ENCODE measurements at regions not wholly inside any gene's neighbourhood (a gene's known extent, or its start where the extent isn't known, plus 50 kb on each side); places are given as distances from the start of the nearest gene placed in this dataset.
"Not testable (repeated sequence)": the region's sequence is repeated elsewhere in the genome, so short reads cannot be mapped to it uniquely, and the experiment has no call there.

GRCh38 chr13:64078025-64078424 is 2662.4 kb upstream of the PCDH20 start:
- intact Hi-C loops (cut with DNase I), result no loop called here
- TF ChIP-seq CTCF (IDR thresholded peaks at IDR 0.05), result no peak
- Histone ChIP-seq H3K4me1 (no peaks in the 10 kb centered on the region), H3K27ac (no peak overlapping the region), H3K36me3 (ENCODE audit: insufficient read depth in 1 of 2, low read depth in 1 of 2) (no peaks in the 10 kb centered on the region), H3K27me3 (ENCODE audit: insufficient read depth in 3 of 3, low read length in 2 of 3) (no peaks in the 10 kb centered on the region), H3K9me3 (no peaks in the 10 kb centered on the region), H3K4me3 (no peak overlapping the region)
- 94% methylated on average over 6 of the region's 6 CpGs for WGBS, 3 donors
- DNase-seq (no peak), ATAC-seq (no peak)

- H3K36me3 ChIP-seq (ENCODE audit: insufficient read depth in 1 of 2, low read depth in 1 of 2); intact Hi-C loops (cut with DNase I); H3K4me3 ChIP-seq; H3K9me3 ChIP-seq; H3K27me3 ChIP-seq (ENCODE audit: insufficient read depth in 3 of 3, low read length in 2 of 3); H3K27ac ChIP-seq; H3K4me1 ChIP-seq; ATAC-seq; DNase-seq: not testable (repeated sequence)
- WGBS, 3 donors, result 93 to 95% (median 94%) methylated on average over 31 to 36 of the region's 36 CpGs
These were observed 2661.6 kb upstream of the PCDH20 start for GRCh38 chr13:64077132-64077835.

- Histone ChIP-seq H3K4me1 (no peaks in the 10 kb centered on the region), H3K9me3 (no peaks in the 10 kb centered on the region), H3K27me3 (ENCODE audit: insufficient read depth in 3 of 3, low read length in 2 of 3) (no peaks in the 10 kb centered on the region), H3K4me3 (no peak overlapping the region), H3K36me3 (ENCODE audit: insufficient read depth in 1 of 2, low read depth in 1 of 2) (no peaks in the 10 kb centered on the region), H3K27ac (no peak overlapping the region)
- TF ChIP-seq CTCF (IDR thresholded peaks at IDR 0.05), result no peak
- intact Hi-C loops (cut with DNase I), result no loop called here
- 90 to 92% (median 91%) methylated on average over 13 to 14 of the region's 14 CpGs for WGBS, 3 donors
- ATAC-seq (no peak), DNase-seq (no peak)
These were observed 2660.1 kb upstream of the PCDH20 start for GRCh38 chr13:64075543-64076271.

GRCh38 chr13:64074971-64075474 is 2659.4 kb upstream of the PCDH20 start:
- 72 to 77% (median 73%) methylated on average over 10 to 12 of the region's 12 CpGs for WGBS, 3 donors
- TF ChIP-seq CTCF (IDR thresholded peaks at IDR 0.05), result no peak
- ATAC-seq, result no peak
- Histone ChIP-seq H3K9me3 (no peaks in the 10 kb centered on the region), H3K36me3 (ENCODE audit: insufficient read depth in 1 of 2, low read depth in 1 of 2) (no peaks in the 10 kb centered on the region), H3K4me1 (no peaks in the 10 kb centered on the region), H3K27ac (no peak overlapping the region), H3K4me3 (no peak overlapping the region), H3K27me3 (ENCODE audit: insufficient read depth in 3 of 3, low read length in 2 of 3) (no peaks in the 10 kb centered on the region)
- intact Hi-C loops (cut with DNase I), result no loop called here
- no peak for DNase-seq

- Histone ChIP-seq H3K36me3 (ENCODE audit: insufficient read depth in 1 of 2, low read depth in 1 of 2) (no peaks in the 10 kb centered on the region), H3K4me3 (no peak overlapping the region), H3K27me3 (ENCODE audit: insufficient read depth in 3 of 3, low read length in 2 of 3) (no peaks in the 10 kb centered on the region), H3K9me3 (no peaks in the 10 kb centered on the region), H3K4me1 (no peaks in the 10 kb centered on the region), H3K27ac (no peak overlapping the region)
- DNase-seq, result no peak
- no peak for ATAC-seq
- intact Hi-C loops (cut with DNase I), result no loop called here
- TF ChIP-seq CTCF (IDR thresholded peaks at IDR 0.05), result no peak
These were observed 2657.6 kb upstream of the PCDH20 start for GRCh38 chr13:64073203-64073602.

Data from psoas muscle (tissue), 7 donors.